ENCODE measurements at regions not wholly inside any gene's neighbourhood (a gene's known extent, or its start where the extent isn't known, plus 50 kb on each side); places are given as distances from the start of the nearest gene placed in this dataset.

GRCh38 chr7:17552373-17552772 lies 253.9 kb downstream of the AHR start:
- TF ChIP-seq, protein P1, sequence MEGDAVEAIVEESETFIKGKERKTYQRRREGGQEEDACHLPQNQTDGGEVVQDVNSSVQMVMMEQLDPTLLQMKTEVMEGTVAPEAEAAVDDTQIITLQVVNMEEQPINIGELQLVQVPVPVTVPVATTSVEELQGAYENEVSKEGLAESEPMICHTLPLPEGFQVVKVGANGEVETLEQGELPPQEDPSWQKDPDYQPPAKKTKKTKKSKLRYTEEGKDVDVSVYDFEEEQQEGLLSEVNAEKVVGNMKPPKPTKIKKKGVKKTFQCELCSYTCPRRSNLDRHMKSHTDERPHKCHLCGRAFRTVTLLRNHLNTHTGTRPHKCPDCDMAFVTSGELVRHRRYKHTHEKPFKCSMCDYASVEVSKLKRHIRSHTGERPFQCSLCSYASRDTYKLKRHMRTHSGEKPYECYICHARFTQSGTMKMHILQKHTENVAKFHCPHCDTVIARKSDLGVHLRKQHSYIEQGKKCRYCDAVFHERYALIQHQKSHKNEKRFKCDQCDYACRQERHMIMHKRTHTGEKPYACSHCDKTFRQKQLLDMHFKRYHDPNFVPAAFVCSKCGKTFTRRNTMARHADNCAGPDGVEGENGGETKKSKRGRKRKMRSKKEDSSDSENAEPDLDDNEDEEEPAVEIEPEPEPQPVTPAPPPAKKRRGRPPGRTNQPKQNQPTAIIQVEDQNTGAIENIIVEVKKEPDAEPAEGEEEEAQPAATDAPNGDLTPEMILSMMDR (IDR thresholded peaks at IDR 0.05; ENCODE audit: extremely low read depth, insufficient read depth, missing control alignments), result no peak

GRCh38 chr7:17552952-17553351 lies 254.5 kb downstream of the AHR start:
- no peak for DNase-seq (ENCODE audit: low spot score)
- TF ChIP-seq, protein P1 (IDR thresholded peaks at IDR 0.05; ENCODE audit: extremely low read depth, insufficient read depth, missing control alignments), result no peak
- in situ Hi-C loops (cut with MboI; ENCODE audit: low pct_unique_long_range_greater_than_20kb, low sequenced_read_pairs, unreplicated experiment), result no loop called here

More at GRCh38 chr7:17552373-17552772, 253.9 kb downstream of the AHR start:
- DNase-seq (ENCODE audit: low spot score), result no peak
- in situ Hi-C loops (cut with MboI; ENCODE audit: low pct_unique_long_range_greater_than_20kb, low sequenced_read_pairs, unreplicated experiment), result no loop called here

- in situ Hi-C loops (cut with MboI; ENCODE audit: low pct_unique_long_range_greater_than_20kb, low sequenced_read_pairs, unreplicated experiment), result no loop called here
- TF ChIP-seq, protein P1 (IDR thresholded peaks at IDR 0.05; ENCODE audit: extremely low read depth, insufficient read depth, missing control alignments), result no peak
- DNase-seq (ENCODE audit: low spot score), result no peak
Observed at GRCh38 chr7:17554341-17555015, 256.0 kb downstream of the AHR start.

GRCh38 chr7:17556247-17556956 lies 257.9 kb downstream of the AHR start:
- in situ Hi-C loops (cut with MboI; ENCODE audit: low pct_unique_long_range_greater_than_20kb, low sequenced_read_pairs, unreplicated experiment), result no loop called here
- TF ChIP-seq, protein P1 (IDR thresholded peaks at IDR 0.05; ENCODE audit: extremely low read depth, insufficient read depth, missing control alignments), result no peak
- DNase-seq (ENCODE audit: low spot score), result no peak

DNA sequence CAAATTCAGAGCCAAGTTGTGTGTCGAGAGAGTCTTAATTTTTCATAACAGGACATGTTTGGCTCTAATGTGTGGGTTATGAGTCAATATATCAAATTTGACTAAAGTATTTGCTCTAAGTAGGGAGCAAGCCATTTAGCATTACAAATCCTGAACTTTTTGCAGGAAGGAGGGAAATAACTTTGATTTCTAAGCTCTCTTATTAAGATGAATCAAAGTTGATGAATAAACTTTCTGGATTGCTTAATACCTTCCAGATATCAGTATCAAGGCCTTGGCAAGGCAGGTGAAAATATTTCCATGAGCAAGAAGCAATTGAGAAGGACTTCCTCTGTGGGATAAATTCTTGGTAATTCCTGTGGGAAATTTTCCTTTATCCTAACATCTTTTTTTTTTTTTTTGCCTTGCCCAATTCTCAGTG lies 258.8 kb downstream of the AHR start:
- DNase-seq (ENCODE audit: low spot score), result no peak
- in situ Hi-C loops (cut with MboI; ENCODE audit: low pct_unique_long_range_greater_than_20kb, low sequenced_read_pairs, unreplicated experiment), result no loop called here
- TF ChIP-seq, protein P1 (IDR thresholded peaks at IDR 0.05; ENCODE audit: extremely low read depth, insufficient read depth, missing control alignments), result no peak

GRCh38 chr7:17558135-17558534 lies 259.7 kb downstream of the AHR start:
- TF ChIP-seq, protein P1 (IDR thresholded peaks at IDR 0.05; ENCODE audit: extremely low read depth, insufficient read depth, missing control alignments), result no peak
- in situ Hi-C loops (cut with MboI; ENCODE audit: low pct_unique_long_range_greater_than_20kb, low sequenced_read_pairs, unreplicated experiment), result no loop called here
- no peak for DNase-seq (ENCODE audit: low spot score)
